Mesenchymal stem cell (in vitro differentiated cells and primary cell): ENCODE measurements at regions not wholly inside any gene's neighbourhood (a gene's known extent, or its start where the extent isn't known, plus 50 kb on each side); places are given as distances from the start of the nearest gene placed in this dataset.

Source experiments
- DNase-seq: peaks from one replicate; pipeline ENCODE4 v3.0.0-alpha.2; 2013
- H2AFZ ChIP-seq: one replicate; pipeline ENCODE4 v1.6.1; 2013; ENCODE audit warnings: low read depth, mild to moderate bottlenecking, control low read depth, inconsistent platforms, low read length, moderate library complexity
- H2AK5ac ChIP-seq: 2 replicates; pipeline ENCODE4 v1.6.1; 2013; ENCODE audit warnings: low read length, moderate library complexity, mild to moderate bottlenecking, inconsistent platforms; ENCODE audit not compliant: severe bottlenecking
- H2BK120ac ChIP-seq: one replicate; pipeline ENCODE4 v1.6.1; 2013; ENCODE audit warnings: low read depth, mild to moderate bottlenecking, inconsistent platforms, low read length, moderate library complexity
- H2BK12ac ChIP-seq, 2 experiments: one replicate each; pipeline ENCODE4 v1.6.1; 2013; ENCODE audit warnings: inconsistent platforms in 2 of 2, low read length in 2 of 2, mild to moderate bottlenecking in 2 of 2, moderate library complexity in 2 of 2, control low read depth in 1 of 2
- H2BK15ac ChIP-seq: one replicate; pipeline ENCODE4 v1.6.1; 2013; ENCODE audit warnings: mild to moderate bottlenecking, low read depth, inconsistent platforms; ENCODE audit not compliant: poor library complexity, severe bottlenecking
- H2BK5ac ChIP-seq: 2 replicates; pipeline ENCODE4 v1.6.1; 2013; ENCODE audit warnings: low read depth, mild to moderate bottlenecking, low read length, control low read depth, inconsistent platforms; ENCODE audit not compliant: poor library complexity, severe bottlenecking
- H3K14ac ChIP-seq, 2 experiments: one replicate each; pipeline ENCODE4 v1.6.1; 2013; ENCODE audit warnings: inconsistent platforms in 2 of 2, low read length in 2 of 2, control low read depth in 1 of 2, mild to moderate bottlenecking in 1 of 2, moderate library complexity in 1 of 2
- H3K18ac ChIP-seq, 2 experiments: one replicate each; pipeline ENCODE4 v1.6.1; 2013; ENCODE audit warnings: inconsistent platforms in 2 of 2, low read length in 2 of 2, control low read depth in 1 of 2, low read depth in 1 of 2, mild to moderate bottlenecking in 1 of 2
- H3K23ac ChIP-seq, 2 experiments: one replicate each; pipeline ENCODE4 v1.6.1; 2013; ENCODE audit warnings: inconsistent platforms in 2 of 2, low read length in 2 of 2, mild to moderate bottlenecking in 2 of 2, moderate library complexity in 2 of 2, control low read depth in 1 of 2
- H3K27ac ChIP-seq: 2 replicates; pipeline ENCODE4 v1.5.1; 2013; ENCODE audit warnings: mild to moderate bottlenecking, moderate library complexity, low read length, control low read depth, inconsistent platforms; ENCODE audit not compliant: poor library complexity, severe bottlenecking
- H3K27me3 ChIP-seq, 2 experiments: 2 replicates each; pipeline versions ENCODE4 v1.6.1 to v1.7.0; 2013; ENCODE audit warnings: low read length in 2 of 2, mild to moderate bottlenecking in 2 of 2, moderate library complexity in 2 of 2, control low read depth in 1 of 2, inconsistent platforms in 1 of 2; ENCODE audit not compliant: control insufficient read depth in 1 of 2, insufficient read depth in 1 of 2
- H3K36me3 ChIP-seq, 2 experiments: 2 replicates each; pipeline versions ENCODE4 v1.6.1 to v1.7.0; 2013; ENCODE audit warnings: low read length in 2 of 2, control low read depth in 1 of 2, inconsistent platforms in 1 of 2, low read depth in 1 of 2, mild to moderate bottlenecking in 1 of 2; ENCODE audit not compliant: insufficient read depth in 2 of 2, control insufficient read depth in 1 of 2
- H3K4ac ChIP-seq, 2 experiments: one replicate each; pipeline ENCODE4 v1.6.1; 2013; ENCODE audit warnings: inconsistent platforms in 2 of 2, low read length in 2 of 2, mild to moderate bottlenecking in 2 of 2, moderate library complexity in 2 of 2, control low read depth in 1 of 2, low read depth in 1 of 2
- H3K4me1 ChIP-seq: 2 replicates; pipeline ENCODE4 v1.6.1; 2013; ENCODE audit warnings: low read depth, low read length, control low read depth; ENCODE audit not compliant: control insufficient read depth, insufficient read depth
- H3K4me2 ChIP-seq: 2 replicates; pipeline ENCODE4 v1.6.1; 2013; ENCODE audit warnings: low read length, mild to moderate bottlenecking, inconsistent platforms; ENCODE audit not compliant: poor library complexity, severe bottlenecking
- H3K4me3 ChIP-seq, 2 experiments: 2 replicates each; pipeline versions ENCODE4 v1.5.1 to v1.7.0; 2013; ENCODE audit warnings: low read length in 2 of 2, mild to moderate bottlenecking in 2 of 2, control low read depth in 1 of 2, low read depth in 1 of 2; ENCODE audit not compliant: insufficient read depth in 1 of 2
- H3K79me1 ChIP-seq: replicated peaks from 2 replicates; pipeline ENCODE4 v1.6.1; 2013; ENCODE audit warnings: mild to moderate bottlenecking, control low read depth, low read length, inconsistent platforms; ENCODE audit not compliant: poor library complexity, severe bottlenecking
- H3K9ac ChIP-seq: 2 replicates; pipeline ENCODE4 v1.7.0; 2013; ENCODE audit warnings: mild to moderate bottlenecking, low read length, moderate library complexity
- H3K9me3 ChIP-seq: 2 replicates; pipeline ENCODE4 v1.7.0; 2013; ENCODE audit warnings: mild to moderate bottlenecking, low read length; ENCODE audit not compliant: control insufficient read depth
- H4K8ac ChIP-seq: one replicate; pipeline ENCODE4 v1.6.1; 2013; ENCODE audit warnings: inconsistent platforms, mild to moderate bottlenecking, low read length, moderate library complexity
- H4K91ac ChIP-seq: one replicate; pipeline ENCODE4 v1.6.1; 2013; ENCODE audit warnings: mild to moderate bottlenecking, low read length, inconsistent platforms
- WGBS: methylation state at CpG from one replicate; pipeline ENCODE4 v1.1.7; 2013; ENCODE audit warnings: mixed read lengths; 5-methylcytosine and 5-hydroxymethylcytosine counted together

DNA sequence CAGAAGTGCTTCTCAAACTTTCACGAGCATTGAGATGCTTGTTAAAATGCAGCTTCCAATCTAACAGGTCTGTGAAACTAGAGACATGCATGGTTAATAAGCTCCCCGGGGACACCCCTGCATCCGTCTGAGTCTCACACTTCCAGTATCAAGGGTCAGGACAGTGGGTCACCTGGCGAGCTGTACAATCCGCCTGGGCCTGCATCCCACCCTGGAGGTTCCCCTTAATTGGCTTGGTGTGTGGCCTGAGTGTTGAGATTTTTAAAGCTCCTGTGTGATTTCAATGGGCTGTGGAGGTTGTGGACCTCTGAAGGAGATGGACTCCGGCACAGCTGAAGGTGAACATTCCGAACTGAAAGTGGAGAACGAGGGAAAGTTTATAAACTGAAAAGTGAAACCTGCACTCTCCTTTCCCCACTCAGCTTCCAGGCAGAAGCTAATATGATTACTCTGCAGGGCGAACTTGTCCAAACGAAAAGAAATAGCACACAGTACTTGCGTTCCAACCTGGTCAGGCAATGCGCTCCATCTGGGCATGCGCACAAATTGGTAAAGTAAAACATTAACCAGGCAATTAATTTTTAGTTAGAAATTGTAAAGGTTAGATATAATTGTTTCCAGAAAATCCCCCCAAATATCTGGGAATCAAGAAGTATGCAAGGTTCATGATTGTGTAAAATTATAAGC lies 191.7 kb upstream of the ALKAL2 start:
- H3K18ac ChIP-seq = no peak overlapping the region
- H2BK5ac ChIP-seq = no peak overlapping the region
- H3K4me3 ChIP-seq = no peak overlapping the region
- H3K4me1 ChIP-seq = peaks cover 6% of the 10 kb centered on the region
- WGBS = 78% methylated on average over 12 of the region's 13 CpGs
- no peak overlapping the region for H2BK15ac ChIP-seq
- no peak overlapping the region for H2BK12ac ChIP-seq
- no peaks in the 10 kb centered on the region for H3K36me3 ChIP-seq
- H3K4me2 ChIP-seq = no peak overlapping the region
- H3K9me3 ChIP-seq = no peaks in the 10 kb centered on the region
- H3K4ac ChIP-seq = no peak overlapping the region
- H2AFZ ChIP-seq = no peak overlapping the region
- peaks cover 6 to 8% of the 10 kb centered on the region in 2 experiments for H3K27me3 ChIP-seq
- no peak overlapping the region for H2BK120ac ChIP-seq
- H3K9ac ChIP-seq = no peak overlapping the region
- H2AK5ac ChIP-seq = no peak overlapping the region
- H3K27ac ChIP-seq = peak overlapping the region; percentile 67
- DNase-seq = no peak
- no peaks in the 10 kb centered on the region for H3K79me1 ChIP-seq
- H4K8ac ChIP-seq = no peak overlapping the region
- no peak overlapping the region for H4K91ac ChIP-seq
- H3K14ac ChIP-seq = no peak overlapping the region
- no peak overlapping the region for H3K23ac ChIP-seq

DNA sequence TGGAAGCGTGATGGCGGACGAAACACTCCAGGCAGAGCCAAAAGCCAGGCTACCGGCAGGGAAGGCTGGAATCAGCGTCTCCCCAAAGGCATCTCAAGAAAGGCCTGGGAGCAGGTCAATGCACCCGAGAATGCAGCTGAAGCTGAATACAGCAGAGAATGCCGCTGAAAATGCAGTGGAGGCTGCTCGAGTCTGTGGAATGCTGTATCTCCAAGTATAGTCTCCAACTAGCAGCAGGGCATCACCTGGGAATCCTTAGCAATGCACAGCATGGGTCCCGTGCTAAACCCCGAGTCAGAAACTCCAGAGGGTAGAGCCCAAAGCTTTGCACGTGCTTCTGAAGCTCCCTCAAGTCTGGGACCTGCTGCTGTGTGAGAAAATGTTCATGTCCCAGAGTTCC lies 191.1 kb upstream of the ALKAL2 start:
- H2BK120ac ChIP-seq = no peak overlapping the region

DNA sequence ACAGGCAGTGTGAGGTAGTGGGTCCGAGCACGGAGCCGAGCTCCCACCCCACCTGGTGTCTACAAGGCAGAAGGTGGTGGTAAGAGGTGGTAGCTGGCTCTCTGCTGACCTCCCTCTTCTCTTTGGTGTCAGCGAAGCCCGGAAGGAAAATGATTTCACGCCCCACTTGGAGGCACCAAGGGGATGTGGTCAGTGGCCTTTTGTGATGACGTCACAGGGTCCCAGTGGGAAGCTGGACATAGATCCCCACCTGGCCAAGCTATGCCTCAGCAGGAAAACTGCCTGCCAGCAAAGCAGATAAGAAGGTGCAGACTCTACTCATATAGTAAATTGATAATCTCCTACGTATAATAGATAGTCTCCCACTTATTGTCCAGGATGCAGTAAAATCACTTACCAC lies 183.7 kb upstream of the ALKAL2 start:
- DNase-seq = no peak
- Histone ChIP-seq H3K4ac (no peak overlapping the region), H2BK120ac (no peak overlapping the region), H3K27me3 (peaks cover 20 to 29% of the 10 kb centered on the region in 2 experiments), H3K27ac (no peak overlapping the region), H4K91ac (no peak overlapping the region), H3K79me1 (no peaks in the 10 kb centered on the region), H3K4me2 (no peak overlapping the region), H3K4me1 (peaks cover 11% of the 10 kb centered on the region), H3K9ac (no peak overlapping the region), H2BK5ac (no peak overlapping the region), H3K36me3 (no peaks in the 10 kb centered on the region), H3K18ac (no peak overlapping the region), H3K23ac (no peak overlapping the region), H3K14ac (no peak overlapping the region), H3K9me3 (peaks cover 3% of the 10 kb centered on the region), H2AFZ (no peak overlapping the region), H2BK12ac (no peak overlapping the region), H2BK15ac (no peak overlapping the region), H2AK5ac (no peak overlapping the region), H3K4me3 (no peak overlapping the region), H4K8ac (no peak overlapping the region)
- WGBS = 74% methylated on average over 7 of the region's 8 CpGs

More for the DNA sequence above, 191.1 kb upstream of the ALKAL2 start:
- Histone ChIP-seq H3K27me3 (peaks cover 6 to 8% of the 10 kb centered on the region in 2 experiments), H3K4me1 (peaks cover 6% of the 10 kb centered on the region), H3K9me3 (no peaks in the 10 kb centered on the region), H3K14ac (no peak overlapping the region), H3K9ac (no peak overlapping the region), H2BK12ac (no peak overlapping the region), H3K4me2 (no peak overlapping the region), H4K8ac (no peak overlapping the region), H3K18ac (no peak overlapping the region), H3K23ac (no peak overlapping the region), H2AK5ac (no peak overlapping the region), H2AFZ (no peak overlapping the region), H3K79me1 (no peaks in the 10 kb centered on the region), H2BK5ac (no peak overlapping the region), H2BK15ac (no peak overlapping the region), H4K91ac (no peak overlapping the region), H3K36me3 (no peaks in the 10 kb centered on the region), H3K27ac (peak overlapping the region; percentile 67), H3K4me3 (no peak overlapping the region), H3K4ac (no peak overlapping the region)
- no peak for DNase-seq
- 64% methylated on average over 11 of the region's 11 CpGs for WGBS

DNA sequence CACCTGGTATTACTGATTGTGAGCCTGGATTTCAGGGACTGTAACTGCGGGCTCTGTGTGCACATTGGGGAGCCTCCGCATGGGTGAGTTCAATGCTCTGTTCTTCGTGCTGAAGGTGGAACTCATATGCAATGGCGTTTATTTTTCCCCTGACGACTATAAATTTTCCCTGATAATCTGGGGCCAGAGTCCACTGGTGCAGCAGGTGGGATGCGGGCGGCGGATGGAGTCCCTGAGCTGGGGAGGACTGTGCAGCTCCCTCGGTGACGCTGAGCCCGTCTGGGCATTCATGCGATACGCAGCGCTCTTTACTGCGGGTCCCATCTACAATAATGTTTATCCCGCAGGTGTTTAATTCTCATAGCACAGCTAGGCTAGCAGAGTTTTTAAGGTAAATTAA lies 181.6 kb upstream of the ALKAL2 start:
- no peaks in the 10 kb centered on the region for H3K36me3 ChIP-seq
- H2BK15ac ChIP-seq = no peak overlapping the region
- H3K9ac ChIP-seq = no peak overlapping the region
- H3K27ac ChIP-seq = no peak overlapping the region
- H3K4me1 ChIP-seq = peaks cover 11% of the 10 kb centered on the region
- no peak overlapping the region for H2BK120ac ChIP-seq
- H3K23ac ChIP-seq = no peak overlapping the region
- H3K79me1 ChIP-seq = no peaks in the 10 kb centered on the region
- H3K4me2 ChIP-seq = no peak overlapping the region
- no peak overlapping the region for H2AK5ac ChIP-seq
- no peak overlapping the region for H2AFZ ChIP-seq
- no peak overlapping the region for H2BK5ac ChIP-seq
- no peak overlapping the region for H3K18ac ChIP-seq
- no peak overlapping the region for H4K8ac ChIP-seq
- H3K9me3 ChIP-seq = peaks cover 3% of the 10 kb centered on the region
- H3K4ac ChIP-seq = no peak overlapping the region
- WGBS = 92% methylated on average over 12 of the region's 16 CpGs
- DNase-seq = no peak
- H3K27me3 ChIP-seq = peaks cover 20 to 33% of the 10 kb centered on the region in 2 experiments
- no peak overlapping the region for H3K4me3 ChIP-seq
- no peak overlapping the region for H4K91ac ChIP-seq
- no peak overlapping the region for H3K14ac ChIP-seq
- no peak overlapping the region for H2BK12ac ChIP-seq
